Fibroblast of pulmonary artery (primary cell): ENCODE measurements at regions not wholly inside any gene's neighbourhood (a gene's known extent, or its start where the extent isn't known, plus 50 kb on each side); places are given as distances from the start of the nearest gene placed in this dataset.
"Not testable (repeated sequence)": the region's sequence is repeated elsewhere in the genome, so short reads cannot be mapped to it uniquely, and the experiment has no call there.

Experiments
- DNase-seq: peaks from one replicate; pipeline ENCODE4 v3.0.0-alpha.2; 2010; ENCODE audit warnings: low read depth
- H3K4me3 ChIP-seq: replicated peaks from 2 replicates; pipeline ENCODE4 v1.5.1; 2011; ENCODE audit warnings: low read depth, mild to moderate bottlenecking, control low read depth, low read length, moderate library complexity
- CTCF ChIP-seq: IDR thresholded peaks from 2 replicates; pipeline ENCODE4 v1.5.1; 2011; ENCODE audit warnings: mild to moderate bottlenecking, control low read depth, low read length, inconsistent platforms; ENCODE audit errors: missing control alignments

- no peak overlapping the region for H3K4me3 ChIP-seq
- TF ChIP-seq CTCF, result no peak
- DNase-seq, result no peak
These were observed 532.1 kb upstream of the PITX2 start for GRCh38 chr4:111154934-111155333.

GRCh38 chr4:111164556-111164955 lies 541.7 kb upstream of the PITX2 start:
- not testable (repeated sequence) for DNase-seq, H3K4me3 ChIP-seq

- no peak for DNase-seq
- no peak overlapping the region for H3K4me3 ChIP-seq
- no peak for TF ChIP-seq CTCF
These were observed 551.5 kb upstream of the PITX2 start for GRCh38 chr4:111174331-111174730.

GRCh38 chr4:111178231-111178630 lies 555.4 kb upstream of the PITX2 start:
- H3K4me3 ChIP-seq, result no peak overlapping the region
- TF ChIP-seq CTCF, result no peak
- DNase-seq, result no peak

- TF ChIP-seq CTCF, result no peak
- H3K4me3 ChIP-seq, result no peak overlapping the region
- no peak for DNase-seq
These were observed 564.2 kb upstream of the PITX2 start for GRCh38 chr4:111187108-111187507.

- TF ChIP-seq CTCF, result no peak
- no peak overlapping the region for H3K4me3 ChIP-seq
- no peak for DNase-seq
These were observed 575.6 kb upstream of the PITX2 start for GRCh38 chr4:111198446-111198845.

GRCh38 chr4:111204797-111205196 lies 581.9 kb upstream of the PITX2 start:
- no peak for TF ChIP-seq CTCF
- DNase-seq, result no peak
- no peak overlapping the region for H3K4me3 ChIP-seq

GRCh38 chr4:111208970-111209369 lies 586.1 kb upstream of the PITX2 start:
- no peak for DNase-seq
- no peak for TF ChIP-seq CTCF
- no peak overlapping the region for H3K4me3 ChIP-seq
